ENCODE measurements at regions not wholly inside any gene's neighbourhood (a gene's known extent, or its start where the extent isn't known, plus 50 kb on each side); places are given as distances from the start of the nearest gene placed in this dataset.

DNA sequence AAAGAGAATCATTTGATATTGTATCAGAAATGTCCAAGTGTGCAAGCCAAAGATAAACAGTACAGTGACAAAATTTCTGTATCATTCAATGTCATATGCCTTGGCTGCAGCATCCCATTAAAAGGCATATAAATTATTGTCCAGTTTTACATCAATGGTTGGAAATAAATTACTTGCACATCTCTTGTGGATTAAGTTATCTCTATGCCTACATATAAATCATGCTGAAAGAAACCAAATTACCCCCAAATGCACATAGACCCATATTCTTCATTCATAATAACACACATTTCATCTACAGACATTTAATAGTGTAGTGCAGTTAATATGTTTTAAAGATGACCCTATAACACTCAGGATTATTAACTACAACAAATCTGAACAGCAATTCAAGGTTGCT lies 1415.7 kb upstream of the PCDH9 start:
- H3K79me2 ChIP-seq (ENCODE audit: insufficient read depth), result no peaks in the 10 kb centered on the region
- no peak overlapping the region for H3K4me3 ChIP-seq (ENCODE audit: low read depth in 2 of 2, low read length in 1 of 2)
- TF ChIP-seq FOXJ3 (CRISPR knock-in tag; IDR thresholded peaks at IDR 0.05) (no peak), NRF1 (IDR thresholded peaks at IDR 0.05; ENCODE audit: low read depth, low read length) (no peak), EP300 (IDR thresholded peaks at IDR 0.05; ENCODE audit: borderline replicate concordance in 1 of 2, low read depth in 1 of 2, low read length in 1 of 2) (no peak), TCF12 (IDR thresholded peaks at IDR 0.05) (no peak), ELF1 (IDR thresholded peaks at IDR 0.05) (no peak), NFIC (IDR thresholded peaks at IDR 0.05; ENCODE audit: borderline replicate concordance) (no peak), SIN3A (IDR thresholded peaks at IDR 0.05; ENCODE audit: borderline replicate concordance, low read depth, low read length) (no peak), GABPA (IDR thresholded peaks at IDR 0.05; ENCODE audit: low read depth) (no peak), POLR2AphosphoS5 (IDR thresholded peaks at IDR 0.05; ENCODE audit: low read depth, low read length) (no peak), RAD21 (IDR thresholded peaks at IDR 0.05; ENCODE audit: low read length) (no peak), MXI1 (IDR thresholded peaks at IDR 0.05; ENCODE audit: low read depth, low read length) (no peak), TAF1 (IDR thresholded peaks at IDR 0.05; ENCODE audit: borderline replicate concordance, low read depth, low read length) (no peak), EZH2phosphoT487 (IDR thresholded peaks at IDR 0.05; ENCODE audit: borderline replicate concordance, low read depth) (no peak), MAX (IDR thresholded peaks at IDR 0.05; ENCODE audit: low read depth) (no peak), MEF2A (IDR thresholded peaks at IDR 0.05; ENCODE audit: borderline replicate concordance, low read depth) (no peak), GATA2 (CRISPR knock-in tag; IDR thresholded peaks at IDR 0.05) (no peak)
- TF ChIP-seq, protein P1, sequence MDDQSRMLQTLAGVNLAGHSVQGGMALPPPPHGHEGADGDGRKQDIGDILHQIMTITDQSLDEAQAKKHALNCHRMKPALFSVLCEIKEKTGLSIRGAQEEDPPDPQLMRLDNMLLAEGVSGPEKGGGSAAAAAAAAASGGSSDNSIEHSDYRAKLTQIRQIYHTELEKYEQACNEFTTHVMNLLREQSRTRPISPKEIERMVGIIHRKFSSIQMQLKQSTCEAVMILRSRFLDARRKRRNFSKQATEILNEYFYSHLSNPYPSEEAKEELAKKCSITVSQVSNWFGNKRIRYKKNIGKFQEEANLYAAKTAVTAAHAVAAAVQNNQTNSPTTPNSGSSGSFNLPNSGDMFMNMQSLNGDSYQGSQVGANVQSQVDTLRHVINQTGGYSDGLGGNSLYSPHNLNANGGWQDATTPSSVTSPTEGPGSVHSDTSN (IDR thresholded peaks at IDR 0.05), result no peak
- TF ChIP-seq, protein P2, sequence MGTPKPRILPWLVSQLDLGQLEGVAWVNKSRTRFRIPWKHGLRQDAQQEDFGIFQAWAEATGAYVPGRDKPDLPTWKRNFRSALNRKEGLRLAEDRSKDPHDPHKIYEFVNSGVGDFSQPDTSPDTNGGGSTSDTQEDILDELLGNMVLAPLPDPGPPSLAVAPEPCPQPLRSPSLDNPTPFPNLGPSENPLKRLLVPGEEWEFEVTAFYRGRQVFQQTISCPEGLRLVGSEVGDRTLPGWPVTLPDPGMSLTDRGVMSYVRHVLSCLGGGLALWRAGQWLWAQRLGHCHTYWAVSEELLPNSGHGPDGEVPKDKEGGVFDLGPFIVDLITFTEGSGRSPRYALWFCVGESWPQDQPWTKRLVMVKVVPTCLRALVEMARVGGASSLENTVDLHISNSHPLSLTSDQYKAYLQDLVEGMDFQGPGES (IDR thresholded peaks at IDR 0.05; ENCODE audit: low read depth, low read length), result no peak
- TF ChIP-seq, protein P3, sequence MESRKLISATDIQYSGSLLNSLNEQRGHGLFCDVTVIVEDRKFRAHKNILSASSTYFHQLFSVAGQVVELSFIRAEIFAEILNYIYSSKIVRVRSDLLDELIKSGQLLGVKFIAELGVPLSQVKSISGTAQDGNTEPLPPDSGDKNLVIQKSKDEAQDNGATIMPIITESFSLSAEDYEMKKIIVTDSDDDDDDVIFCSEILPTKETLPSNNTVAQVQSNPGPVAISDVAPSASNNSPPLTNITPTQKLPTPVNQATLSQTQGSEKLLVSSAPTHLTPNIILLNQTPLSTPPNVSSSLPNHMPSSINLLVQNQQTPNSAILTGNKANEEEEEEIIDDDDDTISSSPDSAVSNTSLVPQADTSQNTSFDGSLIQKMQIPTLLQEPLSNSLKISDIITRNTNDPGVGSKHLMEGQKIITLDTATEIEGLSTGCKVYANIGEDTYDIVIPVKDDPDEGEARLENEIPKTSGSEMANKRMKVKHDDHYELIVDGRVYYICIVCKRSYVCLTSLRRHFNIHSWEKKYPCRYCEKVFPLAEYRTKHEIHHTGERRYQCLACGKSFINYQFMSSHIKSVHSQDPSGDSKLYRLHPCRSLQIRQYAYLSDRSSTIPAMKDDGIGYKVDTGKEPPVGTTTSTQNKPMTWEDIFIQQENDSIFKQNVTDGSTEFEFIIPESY (IDR thresholded peaks at IDR 0.05; ENCODE audit: borderline replicate concordance, low read depth), result no peak
- no peaks in the 10 kb centered on the region for H3K9me3 ChIP-seq
- no peak for DNase-seq
- H3K4me2 ChIP-seq, result no peak overlapping the region
- no peaks in the 10 kb centered on the region for H3F3A ChIP-seq (replicated peaks; ENCODE audit: insufficient read depth)
- ChIA-PET POLR2A (no interaction called here), CTCF (no interaction called here)
- H3K36me3 ChIP-seq (replicated peaks in 1 of 2; ENCODE audit: control insufficient read depth in 1 of 2, insufficient read depth in 2 of 2, low read length in 1 of 2), result no peaks in the 10 kb centered on the region
- H3K27me3 ChIP-seq (ENCODE audit: insufficient read depth), result no peaks in the 10 kb centered on the region
- H3K4me1 ChIP-seq (ENCODE audit: control insufficient read depth in 1 of 2, insufficient read depth in 2 of 2, low read depth in 1 of 2, low read length in 1 of 2), result no peaks in the 10 kb centered on the region
- no peak overlapping the region for H3K9ac ChIP-seq
- H2AFZ ChIP-seq (ENCODE audit: low read depth), result no peak overlapping the region
- H3K9me2 ChIP-seq, result no peaks in the 10 kb centered on the region
- no peak overlapping the region for H3K27ac ChIP-seq (ENCODE audit: low read depth in 2 of 2, low read length in 1 of 2)
- H4K20me1 ChIP-seq (ENCODE audit: insufficient read depth), result no peaks in the 10 kb centered on the region

All from SK-N-SH (cell line).